ENCODE measurements at regions not wholly inside any gene's neighbourhood (a gene's known extent, or its start where the extent isn't known, plus 50 kb on each side); places are given as distances from the start of the nearest gene placed in this dataset.
"Not testable (repeated sequence)": the region's sequence is repeated elsewhere in the genome, so short reads cannot be mapped to it uniquely, and the experiment has no call there.

DNA sequence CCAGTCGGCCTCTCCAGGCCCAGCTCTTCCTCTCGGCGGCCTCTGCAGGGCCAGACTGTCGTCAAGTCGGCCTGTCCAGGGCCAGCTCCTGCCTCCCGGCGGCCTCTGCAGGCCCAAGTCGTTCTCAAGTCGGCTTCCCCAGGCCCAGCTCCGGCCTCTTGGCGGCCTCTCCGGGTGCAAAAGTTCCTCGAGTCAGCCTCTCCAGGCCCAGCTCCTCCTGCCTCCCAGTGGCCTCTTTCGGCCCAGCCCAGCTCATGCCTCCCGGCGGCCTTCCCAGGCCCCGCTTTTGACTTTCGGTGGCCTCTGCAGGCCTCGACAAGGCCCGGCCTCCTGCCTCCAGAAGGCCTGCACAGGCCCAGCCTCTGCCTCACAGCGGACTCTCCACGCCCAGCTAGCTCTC is 51.7 kb upstream of the METTL14 start:
- DNase-seq (ENCODE audit: low read depth, low spot score); in situ Hi-C loops (cut with HindIII; ENCODE audit: low pct_unique_long_range_greater_than_20kb, low sequenced_read_pairs): not testable (repeated sequence)

DNA sequence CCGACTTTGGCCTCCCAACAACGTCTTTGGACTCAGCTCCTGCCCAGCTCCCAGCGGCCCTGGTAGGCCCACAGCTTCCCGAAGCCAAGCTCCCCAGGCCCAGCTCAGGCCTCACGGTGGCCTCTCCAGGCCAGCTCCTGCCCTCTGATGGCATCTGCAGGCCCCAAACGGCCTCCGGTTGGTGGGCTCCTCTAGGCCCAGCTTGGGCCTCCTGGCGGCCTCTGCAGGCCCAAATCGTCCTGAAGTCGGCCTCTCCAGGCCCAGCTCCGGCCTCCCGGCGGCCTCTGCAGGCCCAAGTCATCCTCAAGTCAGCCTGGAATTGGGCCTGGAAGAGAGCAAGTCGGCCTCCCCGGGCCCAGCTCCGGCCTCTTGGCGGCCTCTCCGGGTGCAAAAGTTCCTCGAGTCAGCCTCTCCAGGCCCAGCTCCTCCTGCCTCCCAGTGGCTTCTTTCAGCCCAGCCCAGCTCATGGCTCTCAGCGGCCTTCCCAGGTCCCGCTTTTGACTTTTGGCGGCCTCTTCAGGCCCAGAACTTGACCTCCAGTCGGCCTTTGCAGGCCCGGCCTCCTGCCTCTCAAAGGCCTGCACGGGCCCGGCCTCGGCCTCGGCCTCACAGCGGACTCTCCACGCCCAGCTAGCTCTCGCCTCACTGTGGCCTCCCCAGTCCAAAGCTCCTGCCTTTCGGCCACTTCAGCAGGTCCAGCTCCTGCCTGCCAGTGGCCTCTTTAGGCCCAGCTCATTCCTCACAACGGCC is 50.9 kb upstream of the METTL14 start:
- DNase-seq (ENCODE audit: low read depth, low spot score); in situ Hi-C loops (cut with HindIII; ENCODE audit: low pct_unique_long_range_greater_than_20kb, low sequenced_read_pairs): not testable (repeated sequence)

Small RNAs in the stretch of these regions (small RNA-seq; reads per million reads assigned to genes)
- 0 reads per million in 2 experiments for gene AC092670.1
- 0 reads per million in 2 experiments for gene RNU6-1054P
